WTC11 (cell line): ENCODE measurements at regions not wholly inside any gene's neighbourhood (a gene's known extent, or its start where the extent isn't known, plus 50 kb on each side); places are given as distances from the start of the nearest gene placed in this dataset.
"Not testable (repeated sequence)": the region's sequence is repeated elsewhere in the genome, so short reads cannot be mapped to it uniquely, and the experiment has no call there.

Experiments
- CREB1 ChIP-seq: sonication (generic); formaldehyde crosslinking; IDR thresholded peaks from 2 replicates; pipeline ENCODE4 v1.8.0; 2023; ENCODE audit warnings: mild to moderate bottlenecking, missing genetic modification reagents
- CTCF ChIP-seq: fragments of 200-600 bp; IDR thresholded peaks from 2 replicates; pipeline ENCODE4 v1.8.0; 2022; ENCODE audit warnings: antibody characterized with exemption

- not testable (repeated sequence) for TF ChIP-seq CTCF, CREB1
These were observed 120.5 kb upstream of the PKP2 start for GRCh38 chr12:33017029-33017428.
